Glutamatergic neuron (in vitro differentiated cells): ENCODE measurements at regions not wholly inside any gene's neighbourhood (a gene's known extent, or its start where the extent isn't known, plus 50 kb on each side); places are given as distances from the start of the nearest gene placed in this dataset.

Experiments used
- DNase-seq: peaks from one replicate; pipeline ENCODE4 v3.0.0; 2022
- H3K27ac Mint-ChIP-seq: one replicate; pipeline ENCODE4 v1.8.0; 2020; ENCODE audit warnings: mild to moderate bottlenecking, mixed read lengths, inconsistent platforms; ENCODE audit not compliant: unreplicated experiment
- H3K27me3 Mint-ChIP-seq: one replicate; pipeline ENCODE4 v1.8.0; 2020; ENCODE audit warnings: mild to moderate bottlenecking, moderate library complexity, mixed read lengths, inconsistent platforms; ENCODE audit not compliant: unreplicated experiment
- H3K36me3 Mint-ChIP-seq: one replicate; pipeline ENCODE4 v1.8.0; 2020; ENCODE audit warnings: mild to moderate bottlenecking, mixed read lengths, inconsistent platforms; ENCODE audit not compliant: unreplicated experiment
- H3K4me1 Mint-ChIP-seq: one replicate; pipeline ENCODE4 v1.8.0; 2020; ENCODE audit warnings: mild to moderate bottlenecking, low read depth, mixed read lengths, inconsistent platforms; ENCODE audit not compliant: unreplicated experiment
- H3K4me3 Mint-ChIP-seq: one replicate; pipeline ENCODE4 v1.8.0; 2020; ENCODE audit warnings: mild to moderate bottlenecking, mixed read lengths, inconsistent platforms; ENCODE audit not compliant: unreplicated experiment
- H3K9me3 Mint-ChIP-seq: one replicate; pipeline ENCODE4 v1.8.0; 2020; ENCODE audit warnings: mild to moderate bottlenecking, moderate library complexity, mixed read lengths, inconsistent platforms; ENCODE audit not compliant: unreplicated experiment
- CTCF ChIP-seq: fragments of 200-600 bp; sonication (generic); IDR thresholded peaks from one replicate; pipeline ENCODE4 v1.5.0; 2021; ENCODE audit not compliant: partially characterized antibody, unreplicated experiment

GRCh38 chr12:42904683-42905418 is 315.3 kb upstream of the PRICKLE1 start:
- no peak overlapping the region for H3K27ac Mint-ChIP-seq
- DNase-seq, result no peak
- H3K4me3 Mint-ChIP-seq, result no peak overlapping the region
- no peaks in the 10 kb centered on the region for H3K4me1 Mint-ChIP-seq
- TF ChIP-seq CTCF, result no peak
- peaks cover 5% of the 10 kb centered on the region for H3K36me3 Mint-ChIP-seq
- no peaks in the 10 kb centered on the region for H3K27me3 Mint-ChIP-seq
- H3K9me3 Mint-ChIP-seq, result peaks cover 4% of the 10 kb centered on the region

GRCh38 chr12:42903736-42904135 is 314.2 kb upstream of the PRICKLE1 start:
- Mint-ChIP-seq H3K9me3 (peaks cover 4% of the 10 kb centered on the region), H3K36me3 (peaks cover 5% of the 10 kb centered on the region), H3K4me3 (no peak overlapping the region), H3K4me1 (no peaks in the 10 kb centered on the region), H3K27me3 (no peaks in the 10 kb centered on the region), H3K27ac (no peak overlapping the region)
- no peak for DNase-seq
- no peak for TF ChIP-seq CTCF

GRCh38 chr12:42902001-42902400 is 312.5 kb upstream of the PRICKLE1 start:
- Mint-ChIP-seq H3K4me3 (no peak overlapping the region), H3K27ac (no peak overlapping the region), H3K9me3 (peaks cover 3% of the 10 kb centered on the region), H3K4me1 (no peaks in the 10 kb centered on the region), H3K27me3 (no peaks in the 10 kb centered on the region), H3K36me3 (peaks cover 5% of the 10 kb centered on the region)
- DNase-seq, result no peak
- no peak for TF ChIP-seq CTCF

GRCh38 chr12:42893803-42894202 is 304.3 kb upstream of the PRICKLE1 start:
- DNase-seq, result no peak
- TF ChIP-seq CTCF, result no peak
- Mint-ChIP-seq H3K9me3 (no peaks in the 10 kb centered on the region), H3K27me3 (no peaks in the 10 kb centered on the region), H3K4me3 (no peak overlapping the region), H3K27ac (no peak overlapping the region), H3K4me1 (peaks cover 2% of the 10 kb centered on the region), H3K36me3 (no peaks in the 10 kb centered on the region)

- Mint-ChIP-seq H3K27ac (no peak overlapping the region), H3K4me3 (no peak overlapping the region)
These were observed 303.4 kb upstream of the PRICKLE1 start for GRCh38 chr12:42892702-42893551.

More at GRCh38 chr12:42892702-42893551, 303.4 kb upstream of the PRICKLE1 start:
- Mint-ChIP-seq H3K27me3 (no peaks in the 10 kb centered on the region), H3K36me3 (no peaks in the 10 kb centered on the region), H3K4me1 (peaks cover 2% of the 10 kb centered on the region), H3K9me3 (no peaks in the 10 kb centered on the region)
- DNase-seq, result no peak
- TF ChIP-seq CTCF, result no peak
